ENCODE measurements at regions not wholly inside any gene's neighbourhood (a gene's known extent, or its start where the extent isn't known, plus 50 kb on each side); places are given as distances from the start of the nearest gene placed in this dataset.

DNA sequence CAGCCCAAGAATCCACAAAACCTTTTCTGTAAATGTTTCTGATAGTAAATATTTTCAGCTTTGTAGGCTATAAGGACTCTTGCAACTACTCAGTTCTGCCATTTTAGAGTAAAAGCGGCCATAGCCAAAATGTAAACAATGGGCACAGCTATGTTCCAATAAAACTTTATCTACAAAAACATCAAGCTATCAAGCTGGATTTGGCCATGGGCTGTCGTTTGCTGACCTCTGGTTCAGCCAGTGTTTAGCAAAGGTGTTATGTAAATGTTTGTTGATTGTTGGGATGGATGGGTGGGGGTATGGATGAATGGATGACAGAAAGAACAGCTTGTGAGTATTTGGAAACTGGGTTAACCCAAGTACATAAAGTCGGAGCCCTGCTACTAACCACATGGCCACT lies 111.1 kb upstream of the VRK1 start:
- Histone ChIP-seq H3K4me2 (ENCODE audit: low read length) (no peak overlapping the region), H3K9me2 (replicated peaks; ENCODE audit: control insufficient read depth, low read length) (no peaks in the 10 kb centered on the region), H3F3A (ENCODE audit: control insufficient read depth, insufficient read depth) (no peaks in the 10 kb centered on the region), H4K20me1 (ENCODE audit: control insufficient read depth, insufficient read depth, low read depth, low read length) (no peaks in the 10 kb centered on the region), H3K36me3 (ENCODE audit: control insufficient read depth, low read length) (no peaks in the 10 kb centered on the region), H3K4me1 (ENCODE audit: control insufficient read depth, low read length) (no peaks in the 10 kb centered on the region), H3K79me2 (ENCODE audit: control insufficient read depth, low read length) (no peaks in the 10 kb centered on the region), H3K27ac (ENCODE audit: low read depth, low read length) (no peak overlapping the region), H3K4me3 (ENCODE audit: low read length) (no peak overlapping the region), H3K9me3 (ENCODE audit: control insufficient read depth, insufficient read depth, low read length) (no peaks in the 10 kb centered on the region), H3K27me3 (ENCODE audit: control insufficient read depth, low read length) (peaks cover 5% of the 10 kb centered on the region)
- no peak for TF ChIP-seq CTCF (IDR thresholded peaks at IDR 0.05; ENCODE audit: low read depth, low read length, poor library complexity, severe bottlenecking)
- no peak for TF ChIP-seq EZH2phosphoT487 (IDR thresholded peaks at IDR 0.05; ENCODE audit: borderline replicate concordance, low read length)

GRCh38 chr14:96688629-96689028 lies 108.6 kb upstream of the VRK1 start:
- peaks cover 5% of the 10 kb centered on the region for H3K27me3 ChIP-seq (ENCODE audit: control insufficient read depth, low read length)
- H3K9me2 ChIP-seq (replicated peaks; ENCODE audit: control insufficient read depth, low read length): no peaks in the 10 kb centered on the region

DNA sequence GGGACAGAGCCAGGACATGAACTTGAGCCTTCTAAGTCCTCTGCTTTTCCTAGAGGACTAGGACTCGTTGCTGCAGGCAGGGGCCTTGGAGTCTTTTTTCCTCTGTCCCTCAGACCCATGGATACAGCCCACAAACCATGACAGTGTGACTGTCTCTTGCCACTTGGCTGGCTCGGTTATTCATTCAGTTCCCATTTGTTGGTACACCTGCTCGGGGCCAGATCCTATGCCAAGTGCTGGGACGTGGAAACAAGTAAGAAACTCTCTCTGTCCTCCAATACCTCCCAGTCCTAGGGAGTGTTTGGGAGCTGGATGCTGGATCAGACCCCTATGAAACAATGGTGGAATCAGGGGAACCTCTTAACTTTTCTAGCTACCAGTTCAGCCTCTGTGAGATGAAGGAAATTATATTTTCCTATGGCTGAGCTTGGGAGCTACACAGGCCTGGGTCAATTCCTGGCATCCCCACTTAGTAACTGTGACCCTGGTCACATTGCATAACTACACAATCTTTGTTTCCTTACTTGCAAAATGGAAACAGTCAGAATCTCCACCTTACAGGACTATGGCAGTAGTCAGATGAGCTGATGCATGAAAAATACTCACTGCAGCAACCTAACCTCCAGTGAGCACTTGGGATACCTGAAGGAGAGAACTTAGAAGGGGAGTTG lies 106.3 kb upstream of the VRK1 start:
- Histone ChIP-seq H3K79me2 (ENCODE audit: control insufficient read depth, low read length) (no peaks in the 10 kb centered on the region), H3F3A (ENCODE audit: control insufficient read depth, insufficient read depth) (no peaks in the 10 kb centered on the region), H3K9me2 (replicated peaks; ENCODE audit: control insufficient read depth, low read length) (no peaks in the 10 kb centered on the region), H3K9me3 (ENCODE audit: control insufficient read depth, insufficient read depth, low read length) (no peaks in the 10 kb centered on the region), H3K4me2 (ENCODE audit: low read length) (no peak overlapping the region), H3K27me3 (ENCODE audit: control insufficient read depth, low read length) (peaks cover 5% of the 10 kb centered on the region), H3K4me1 (ENCODE audit: control insufficient read depth, low read length) (no peaks in the 10 kb centered on the region), H4K20me1 (ENCODE audit: control insufficient read depth, insufficient read depth, low read depth, low read length) (no peaks in the 10 kb centered on the region), H3K4me3 (ENCODE audit: low read length) (no peak overlapping the region), H3K27ac (ENCODE audit: low read depth, low read length) (no peak overlapping the region), H3K36me3 (ENCODE audit: control insufficient read depth, low read length) (no peaks in the 10 kb centered on the region)
- no peak for TF ChIP-seq EZH2phosphoT487 (IDR thresholded peaks at IDR 0.05; ENCODE audit: borderline replicate concordance, low read length)
- TF ChIP-seq CTCF (IDR thresholded peaks at IDR 0.05; ENCODE audit: low read depth, low read length, poor library complexity, severe bottlenecking): no peak

More at GRCh38 chr14:96688629-96689028, 108.6 kb upstream of the VRK1 start:
- TF ChIP-seq EZH2phosphoT487 (IDR thresholded peaks at IDR 0.05; ENCODE audit: borderline replicate concordance, low read length) (no peak), CTCF (IDR thresholded peaks at IDR 0.05; ENCODE audit: low read depth, low read length, poor library complexity, severe bottlenecking) (no peak)
- Histone ChIP-seq H3K4me1 (ENCODE audit: control insufficient read depth, low read length) (no peaks in the 10 kb centered on the region), H3K4me3 (ENCODE audit: low read length) (no peak overlapping the region), H4K20me1 (ENCODE audit: control insufficient read depth, insufficient read depth, low read depth, low read length) (no peaks in the 10 kb centered on the region), H3K4me2 (ENCODE audit: low read length) (no peak overlapping the region), H3K27ac (ENCODE audit: low read depth, low read length) (no peak overlapping the region), H3K79me2 (ENCODE audit: control insufficient read depth, low read length) (no peaks in the 10 kb centered on the region), H3K36me3 (ENCODE audit: control insufficient read depth, low read length) (no peaks in the 10 kb centered on the region), H3K9me3 (ENCODE audit: control insufficient read depth, insufficient read depth, low read length) (no peaks in the 10 kb centered on the region), H3F3A (ENCODE audit: control insufficient read depth, insufficient read depth) (no peaks in the 10 kb centered on the region)
